Fibroblast of lung (primary cell): ENCODE measurements at regions not wholly inside any gene's neighbourhood (a gene's known extent, or its start where the extent isn't known, plus 50 kb on each side); places are given as distances from the start of the nearest gene placed in this dataset.

ENCODE experiments used
- DNase-seq, 2 donors: peaks; one replicate each; pipeline versions ENCODE4 v3.0.0 to v3.0.0-alpha.2; 2010; ENCODE audit warnings: low read depth in 2 of 2
- H2AFZ ChIP-seq: 2 replicates; pipeline ENCODE4 v1.5.1; 2012; ENCODE audit warnings: low read length, control low read depth, inconsistent platforms
- H3K27ac ChIP-seq: 2 replicates; pipeline ENCODE4 v1.5.1; 2011; ENCODE audit warnings: low read length, control low read depth; ENCODE audit not compliant: insufficient read depth
- H3K27me3 ChIP-seq: 2 replicates; pipeline ENCODE4 v1.5.1; 2011; ENCODE audit warnings: mild to moderate bottlenecking, low read length; ENCODE audit not compliant: control insufficient read depth, insufficient read depth
- H3K36me3 ChIP-seq: 2 replicates; pipeline ENCODE4 v1.5.1; 2011; ENCODE audit warnings: low read length; ENCODE audit not compliant: control insufficient read depth, insufficient read depth
- H3K4me1 ChIP-seq: 2 replicates; pipeline ENCODE4 v1.5.1; 2011; ENCODE audit warnings: low read length; ENCODE audit not compliant: control insufficient read depth, insufficient read depth; ENCODE audit errors: extremely low read depth
- H3K4me2 ChIP-seq: 2 replicates; pipeline ENCODE4 v1.5.1; 2011; ENCODE audit warnings: low read length, control low read depth; ENCODE audit not compliant: insufficient read depth; ENCODE audit errors: extremely low read depth
- H3K4me3 ChIP-seq, 4 experiments: fragments of 200-600 bp in 1 of 4; sonication (generic) in 1 of 4; replicated peaks in 1 of 4; 2 replicates each; pipeline ENCODE4 v1.5.1; 2011 to 2016; ENCODE audit warnings: low read length in 4 of 4, low read depth in 3 of 4, mild to moderate bottlenecking in 3 of 4, control low read depth in 2 of 4, inconsistent platforms in 1 of 4, mixed read lengths in 1 of 4; ENCODE audit not compliant: insufficient read depth in 1 of 4; ENCODE audit errors: control extremely low read depth in 1 of 4
- H3K79me2 ChIP-seq: 2 replicates; pipeline ENCODE4 v1.5.1; 2012; ENCODE audit warnings: mild to moderate bottlenecking, low read length, inconsistent platforms; ENCODE audit not compliant: control insufficient read depth, insufficient read depth
- H3K9ac ChIP-seq: 2 replicates; pipeline ENCODE4 v1.5.1; 2011; ENCODE audit warnings: mild to moderate bottlenecking, low read length, control low read depth; ENCODE audit not compliant: insufficient read depth
- H3K9me3 ChIP-seq: 2 replicates; pipeline ENCODE4 v1.5.1; 2012; ENCODE audit warnings: low read depth, low read length; ENCODE audit not compliant: control insufficient read depth, insufficient read depth
- H4K20me1 ChIP-seq: 2 replicates; pipeline ENCODE4 v1.5.1; 2011; ENCODE audit warnings: low read length; ENCODE audit not compliant: control insufficient read depth, insufficient read depth; ENCODE audit errors: extremely low read depth
- EZH2 ChIP-seq: IDR thresholded peaks from 2 replicates; pipeline ENCODE4 v1.5.1; 2012; ENCODE audit warnings: low read length, control low read depth, mild to moderate bottlenecking; ENCODE audit errors: missing control alignments
- TF ChIP-seq, protein P1 (sequence below), 2 donors: IDR thresholded peaks in 1 of 2; conservative IDR thresholded peaks in 1 of 2; 1 replicate in 1 of 2; 2 replicates in 1 of 2; pipeline ENCODE4 v1.5.1; 2011 to 2012; ENCODE audit warnings: low read length in 2 of 2, control low read depth in 1 of 2, inconsistent platforms in 1 of 2, low read depth in 1 of 2, mild to moderate bottlenecking in 1 of 2

DNA sequence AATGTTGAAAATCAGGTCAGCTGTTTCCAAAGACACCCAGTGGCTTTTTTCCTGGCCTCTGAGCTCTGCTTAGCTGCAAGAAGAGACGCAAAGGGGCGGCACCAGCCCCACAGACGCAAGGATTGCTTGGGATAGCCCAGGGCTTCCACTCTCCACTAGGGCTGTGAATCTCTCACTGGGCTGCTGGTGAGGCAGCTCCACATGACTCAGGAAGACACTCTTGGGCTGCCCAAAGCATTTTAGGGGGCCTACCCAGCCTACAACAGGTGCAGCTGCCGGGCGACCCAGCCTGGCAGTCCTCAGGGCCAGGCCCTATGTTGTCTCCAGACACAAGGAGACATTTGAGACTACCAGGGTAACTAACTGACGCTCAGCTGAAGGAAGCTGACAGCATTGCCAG lies 59.8 kb downstream of the FAM50B start:
- Histone ChIP-seq H3K9me3 (no peaks in the 10 kb centered on the region), H3K9ac (no peak overlapping the region), H3K36me3 (no peaks in the 10 kb centered on the region), H2AFZ (no peak overlapping the region), H4K20me1 (no peaks in the 10 kb centered on the region), H3K4me2 (no peak overlapping the region), H3K4me1 (peaks cover 26% of the 10 kb centered on the region), H3K79me2 (no peaks in the 10 kb centered on the region), H3K27ac (no peak overlapping the region), H3K27me3 (no peaks in the 10 kb centered on the region), H3K4me3 (no peak overlapping the region)
- TF ChIP-seq EZH2: no peak
- TF ChIP-seq, protein P1, sequence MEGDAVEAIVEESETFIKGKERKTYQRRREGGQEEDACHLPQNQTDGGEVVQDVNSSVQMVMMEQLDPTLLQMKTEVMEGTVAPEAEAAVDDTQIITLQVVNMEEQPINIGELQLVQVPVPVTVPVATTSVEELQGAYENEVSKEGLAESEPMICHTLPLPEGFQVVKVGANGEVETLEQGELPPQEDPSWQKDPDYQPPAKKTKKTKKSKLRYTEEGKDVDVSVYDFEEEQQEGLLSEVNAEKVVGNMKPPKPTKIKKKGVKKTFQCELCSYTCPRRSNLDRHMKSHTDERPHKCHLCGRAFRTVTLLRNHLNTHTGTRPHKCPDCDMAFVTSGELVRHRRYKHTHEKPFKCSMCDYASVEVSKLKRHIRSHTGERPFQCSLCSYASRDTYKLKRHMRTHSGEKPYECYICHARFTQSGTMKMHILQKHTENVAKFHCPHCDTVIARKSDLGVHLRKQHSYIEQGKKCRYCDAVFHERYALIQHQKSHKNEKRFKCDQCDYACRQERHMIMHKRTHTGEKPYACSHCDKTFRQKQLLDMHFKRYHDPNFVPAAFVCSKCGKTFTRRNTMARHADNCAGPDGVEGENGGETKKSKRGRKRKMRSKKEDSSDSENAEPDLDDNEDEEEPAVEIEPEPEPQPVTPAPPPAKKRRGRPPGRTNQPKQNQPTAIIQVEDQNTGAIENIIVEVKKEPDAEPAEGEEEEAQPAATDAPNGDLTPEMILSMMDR (conservative IDR thresholded peaks at IDR 0.05 in 1 of 2, IDR thresholded peaks at IDR 0.05 in 1 of 2; ENCODE audit: low read depth in 1 of 2, low read length in 2 of 2): no peak
- no peak for DNase-seq

DNA sequence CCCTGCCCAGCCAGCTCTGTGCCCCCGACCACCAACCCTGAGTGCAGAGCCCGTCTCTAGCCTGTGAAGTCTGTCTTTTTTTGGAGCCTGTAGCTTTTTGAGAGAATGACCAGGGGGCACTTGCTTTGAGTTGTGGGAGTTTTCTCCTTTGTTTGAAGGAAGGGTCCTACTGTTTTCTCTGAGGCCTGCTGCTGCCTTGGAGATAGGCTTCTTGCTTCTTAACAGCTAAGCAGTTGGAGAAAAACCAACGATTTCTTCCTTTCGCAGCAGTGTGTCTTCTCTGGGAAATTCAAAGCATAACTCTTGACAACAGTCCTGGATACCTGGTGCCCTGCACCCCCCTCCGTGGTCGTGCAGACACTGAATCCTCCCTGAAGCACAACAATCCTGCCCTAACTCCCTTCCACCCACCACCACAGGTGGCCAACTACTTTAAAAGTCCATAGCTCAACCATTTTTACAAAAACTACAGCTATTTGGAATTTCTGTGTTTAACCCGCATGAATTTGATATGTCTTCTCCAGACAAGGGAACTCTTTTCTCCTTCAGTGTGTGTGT lies 61.0 kb downstream of the FAM50B start:
- Histone ChIP-seq H2AFZ (no peak overlapping the region), H3K79me2 (no peaks in the 10 kb centered on the region), H3K36me3 (no peaks in the 10 kb centered on the region), H3K4me3 (no peak overlapping the region), H3K4me2 (no peak overlapping the region), H3K27me3 (no peaks in the 10 kb centered on the region), H4K20me1 (no peaks in the 10 kb centered on the region), H3K9me3 (no peaks in the 10 kb centered on the region), H3K9ac (no peak overlapping the region), H3K27ac (no peak overlapping the region), H3K4me1 (peaks cover 26% of the 10 kb centered on the region)
- no peak for DNase-seq
- TF ChIP-seq, protein P1 (conservative IDR thresholded peaks at IDR 0.05 in 1 of 2, IDR thresholded peaks at IDR 0.05 in 1 of 2; ENCODE audit: low read depth in 1 of 2, low read length in 2 of 2): no peak
- TF ChIP-seq EZH2: no peak

DNA sequence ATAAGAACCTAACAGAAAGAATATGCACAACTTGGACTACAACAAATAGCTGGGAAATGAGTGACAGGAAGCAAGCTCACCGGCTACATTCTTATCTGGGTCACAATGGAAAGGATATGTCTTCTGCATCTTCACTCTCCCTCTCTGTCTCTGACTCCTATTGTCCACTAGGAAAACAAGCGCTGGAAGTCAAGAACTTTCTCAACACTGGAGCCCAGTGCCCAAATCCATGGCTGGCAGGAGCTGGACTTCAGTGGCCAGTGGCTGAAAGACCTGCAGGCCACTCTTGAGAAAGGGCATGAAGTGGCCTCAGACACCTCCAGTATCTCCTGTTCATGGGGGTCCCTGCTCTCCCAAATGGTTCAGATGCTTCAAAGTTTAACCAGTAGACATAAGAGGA lies 62.0 kb downstream of the FAM50B start:
- Histone ChIP-seq H2AFZ (no peak overlapping the region), H4K20me1 (no peaks in the 10 kb centered on the region), H3K79me2 (no peaks in the 10 kb centered on the region), H3K4me2 (peak overlapping the region; percentile 28), H3K27ac (no peak overlapping the region), H3K36me3 (no peaks in the 10 kb centered on the region), H3K4me1 (peaks cover 24% of the 10 kb centered on the region), H3K27me3 (no peaks in the 10 kb centered on the region), H3K9ac (no peak overlapping the region), H3K4me3 (no peak overlapping the region), H3K9me3 (no peaks in the 10 kb centered on the region)
- DNase-seq: no peak
- no peak for TF ChIP-seq EZH2
